ENCODE measurements at regions not wholly inside any gene's neighbourhood (a gene's known extent, or its start where the extent isn't known, plus 50 kb on each side); places are given as distances from the start of the nearest gene placed in this dataset.
"Not testable (repeated sequence)": the region's sequence is repeated elsewhere in the genome, so short reads cannot be mapped to it uniquely, and the experiment has no call there.

DNA sequence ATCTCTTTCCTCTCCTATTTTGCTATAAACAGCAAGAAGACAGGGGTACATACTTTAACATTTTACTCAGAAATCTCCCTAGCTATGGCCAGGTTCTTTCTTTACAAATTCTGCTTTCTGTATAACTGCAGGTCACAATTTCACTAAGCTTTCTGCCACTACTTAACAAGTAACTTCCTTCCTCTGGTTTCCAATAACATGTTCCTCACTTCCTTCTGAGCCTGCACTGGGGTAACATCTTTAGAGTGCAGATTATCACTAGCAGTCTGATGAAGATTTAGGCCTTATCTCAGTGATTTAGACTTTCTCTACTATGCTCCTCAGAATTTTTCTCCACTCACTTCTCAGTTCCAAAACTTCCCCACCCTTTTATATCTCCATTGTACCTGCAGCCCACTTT lies 1930.5 kb upstream of the AGA start:
- Histone ChIP-seq H3K4me2 (ENCODE audit: low read length) (no peak overlapping the region), H3K23ac (ENCODE audit: low read length) (no peak overlapping the region), H2AK5ac (ENCODE audit: low read length) (no peak overlapping the region), H3K36me3 (ENCODE audit: control insufficient read depth in 1 of 2, insufficient read depth in 2 of 2, low read length in 2 of 2) (no peaks in the 10 kb centered on the region), H3K79me2 (ENCODE audit: control insufficient read depth, insufficient read depth, low read length, poor library complexity) (no peaks in the 10 kb centered on the region), H3K27me3 (ENCODE audit: insufficient read depth, low read length) (no peaks in the 10 kb centered on the region), H2BK12ac (ENCODE audit: low read length) (no peak overlapping the region), H3K4me3 (ENCODE audit: low read depth, low read length) (no peak overlapping the region), H3K4ac (ENCODE audit: low read depth, low read length) (no peak overlapping the region), H4K8ac (ENCODE audit: low read depth, low read length) (no peak overlapping the region), H2AFZ (ENCODE audit: insufficient read depth, low read length, poor library complexity) (no peak overlapping the region), H4K12ac (ENCODE audit: low read depth, low read length) (no peak overlapping the region), H3K18ac (ENCODE audit: low read length) (no peak overlapping the region), H3K9ac (ENCODE audit: low read length) (no peak overlapping the region), H4K91ac (ENCODE audit: low read depth, low read length) (no peak overlapping the region), H2BK120ac (ENCODE audit: insufficient read depth, low read length, poor library complexity) (no peak overlapping the region), H2BK5ac (ENCODE audit: low read depth, low read length, poor library complexity) (no peak overlapping the region), H3K27ac (ENCODE audit: low read depth, low read length) (no peak overlapping the region), H3K14ac (ENCODE audit: low read length) (no peak overlapping the region), H3K4me1 (ENCODE audit: control insufficient read depth in 1 of 2, insufficient read depth in 2 of 2, low read length in 2 of 2) (peaks cover 2 to 3% of the 10 kb centered on the region in 2 experiments), H3K79me1 (ENCODE audit: low read length) (no peaks in the 10 kb centered on the region), H3K9me3 (ENCODE audit: insufficient read depth, low read depth, low read length) (no peaks in the 10 kb centered on the region)
- DNase-seq: no peak

DNA sequence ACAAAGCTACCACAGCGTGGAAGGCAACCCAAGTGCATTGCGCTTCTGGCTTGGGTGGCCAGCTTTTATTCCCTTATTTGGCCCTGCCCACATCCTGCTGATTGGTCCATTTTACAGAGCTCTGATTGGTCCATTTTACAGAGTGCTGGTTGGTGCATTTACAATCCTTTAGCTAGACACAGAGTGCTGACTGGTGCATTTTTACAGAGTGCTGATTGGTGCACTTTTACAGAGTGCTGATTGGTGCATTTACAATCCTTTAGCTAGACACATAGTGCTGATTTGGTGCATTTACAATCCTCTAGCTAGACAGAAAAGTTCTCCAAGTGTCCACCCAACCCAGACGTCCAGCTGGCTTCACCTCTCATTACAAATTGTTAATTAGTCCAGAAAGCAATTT lies 1936.6 kb upstream of the AGA start:
- H2BK5ac ChIP-seq (ENCODE audit: low read depth, low read length, poor library complexity); H3K9me3 ChIP-seq (ENCODE audit: insufficient read depth, low read depth, low read length); H4K8ac ChIP-seq (ENCODE audit: low read depth, low read length); H3K4ac ChIP-seq (ENCODE audit: low read depth, low read length); H3K27ac ChIP-seq (ENCODE audit: low read depth, low read length); H2AFZ ChIP-seq (ENCODE audit: insufficient read depth, low read length, poor library complexity); H2BK120ac ChIP-seq (ENCODE audit: insufficient read depth, low read length, poor library complexity); H3K4me1 ChIP-seq (ENCODE audit: control insufficient read depth in 1 of 2, insufficient read depth in 2 of 2, low read length in 2 of 2); H3K79me2 ChIP-seq (ENCODE audit: control insufficient read depth, insufficient read depth, low read length, poor library complexity); H3K4me3 ChIP-seq (ENCODE audit: low read depth, low read length); H3K27me3 ChIP-seq (ENCODE audit: insufficient read depth, low read length); H2AK5ac ChIP-seq (ENCODE audit: low read length); DNase-seq; H4K91ac ChIP-seq (ENCODE audit: low read depth, low read length); H3K9ac ChIP-seq (ENCODE audit: low read length); H2BK12ac ChIP-seq (ENCODE audit: low read length); H3K79me1 ChIP-seq (ENCODE audit: low read length); H3K36me3 ChIP-seq (ENCODE audit: control insufficient read depth in 1 of 2, insufficient read depth in 2 of 2, low read length in 2 of 2); H4K12ac ChIP-seq (ENCODE audit: low read depth, low read length); H3K18ac ChIP-seq (ENCODE audit: low read length); H3K14ac ChIP-seq (ENCODE audit: low read length); H3K4me2 ChIP-seq (ENCODE audit: low read length); H3K23ac ChIP-seq (ENCODE audit: low read length): not testable (repeated sequence)
- no CpG with 5 or more reads among the region's 3 CpGs for WGBS (ENCODE audit: extremely low coverage, insufficient coverage, insufficient read length)

DNA sequence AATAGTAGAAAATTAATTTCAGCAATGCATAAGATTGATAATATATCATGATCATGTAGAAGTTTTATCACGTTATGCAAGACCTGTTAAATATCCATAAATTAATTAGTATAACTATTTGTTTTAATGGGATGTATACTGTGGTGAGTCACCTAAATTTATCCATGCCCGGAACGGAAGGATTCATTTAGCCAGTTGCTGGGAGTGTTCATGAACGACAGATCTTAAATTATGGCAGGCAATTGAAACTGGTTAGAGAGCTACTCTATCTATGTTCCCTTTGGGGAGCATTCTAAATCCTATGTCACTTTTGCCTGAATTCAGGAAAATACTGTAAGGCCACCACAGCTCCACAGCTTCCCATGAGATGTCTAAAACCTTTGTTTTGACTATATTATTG lies 1950.5 kb upstream of the AGA start:
- Histone ChIP-seq H3K27ac (ENCODE audit: low read depth, low read length) (no peak overlapping the region), H3K23ac (ENCODE audit: low read length) (no peak overlapping the region), H2AFZ (ENCODE audit: insufficient read depth, low read length, poor library complexity) (no peak overlapping the region), H2BK12ac (ENCODE audit: low read length) (no peak overlapping the region), H4K8ac (ENCODE audit: low read depth, low read length) (no peak overlapping the region), H3K36me3 (ENCODE audit: control insufficient read depth in 1 of 2, insufficient read depth in 2 of 2, low read length in 2 of 2) (no peaks in the 10 kb centered on the region), H2BK120ac (ENCODE audit: insufficient read depth, low read length, poor library complexity) (no peak overlapping the region), H3K9ac (ENCODE audit: low read length) (no peak overlapping the region), H4K12ac (ENCODE audit: low read depth, low read length) (no peak overlapping the region), H3K9me3 (ENCODE audit: insufficient read depth, low read depth, low read length) (no peaks in the 10 kb centered on the region), H4K91ac (ENCODE audit: low read depth, low read length) (no peak overlapping the region), H3K79me2 (ENCODE audit: control insufficient read depth, insufficient read depth, low read length, poor library complexity) (no peaks in the 10 kb centered on the region), H3K14ac (ENCODE audit: low read length) (no peak overlapping the region), H3K27me3 (ENCODE audit: insufficient read depth, low read length) (no peaks in the 10 kb centered on the region), H3K4me3 (ENCODE audit: low read depth, low read length) (no peak overlapping the region), H2BK5ac (ENCODE audit: low read depth, low read length, poor library complexity) (no peak overlapping the region), H3K4ac (ENCODE audit: low read depth, low read length) (no peak overlapping the region), H3K4me2 (ENCODE audit: low read length) (no peak overlapping the region), H2AK5ac (ENCODE audit: low read length) (no peak overlapping the region), H3K4me1 (ENCODE audit: control insufficient read depth in 1 of 2, insufficient read depth in 2 of 2, low read length in 2 of 2) (peaks cover 0 to 5% of the 10 kb centered on the region in 2 experiments), H3K18ac (ENCODE audit: low read length) (no peak overlapping the region), H3K79me1 (ENCODE audit: low read length) (no peaks in the 10 kb centered on the region)
- WGBS (ENCODE audit: extremely low coverage, insufficient coverage, insufficient read length): no CpG with 5 or more reads among the region's 4 CpGs
- no peak for DNase-seq

DNA sequence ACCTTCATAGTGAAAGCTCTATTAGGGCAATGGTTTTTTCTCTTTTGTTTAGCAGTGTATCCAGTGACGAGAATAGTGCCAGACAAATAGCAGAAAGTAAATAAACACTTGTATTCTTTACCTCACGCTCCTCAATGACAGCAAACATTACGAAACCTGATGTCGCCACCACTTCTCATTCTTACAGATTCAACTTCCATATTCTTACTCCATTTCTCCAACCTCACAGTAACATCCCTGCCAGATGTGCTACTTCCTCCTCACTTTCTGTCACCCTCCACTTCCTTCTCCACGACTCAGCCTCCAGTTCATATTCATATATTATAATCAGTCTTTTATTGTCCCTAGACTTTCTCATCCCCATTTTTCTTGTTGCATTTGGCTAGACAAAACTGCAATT lies 1956.2 kb upstream of the AGA start:
- no CpG with 5 or more reads among the region's 5 CpGs for WGBS (ENCODE audit: extremely low coverage, insufficient coverage, insufficient read length)
- Histone ChIP-seq H3K27me3 (ENCODE audit: insufficient read depth, low read length) (no peaks in the 10 kb centered on the region), H2AFZ (ENCODE audit: insufficient read depth, low read length, poor library complexity) (no peak overlapping the region), H4K8ac (ENCODE audit: low read depth, low read length) (no peak overlapping the region), H2BK12ac (ENCODE audit: low read length) (no peak overlapping the region), H3K4me3 (ENCODE audit: low read depth, low read length) (no peak overlapping the region), H3K27ac (ENCODE audit: low read depth, low read length) (no peak overlapping the region), H3K23ac (ENCODE audit: low read length) (no peak overlapping the region), H2AK5ac (ENCODE audit: low read length) (no peak overlapping the region), H3K79me2 (ENCODE audit: control insufficient read depth, insufficient read depth, low read length, poor library complexity) (no peaks in the 10 kb centered on the region), H2BK5ac (ENCODE audit: low read depth, low read length, poor library complexity) (no peak overlapping the region), H3K4me2 (ENCODE audit: low read length) (no peak overlapping the region), H3K4ac (ENCODE audit: low read depth, low read length) (no peak overlapping the region), H4K12ac (ENCODE audit: low read depth, low read length) (no peak overlapping the region), H4K91ac (ENCODE audit: low read depth, low read length) (no peak overlapping the region), H3K4me1 (ENCODE audit: control insufficient read depth in 1 of 2, insufficient read depth in 2 of 2, low read length in 2 of 2) (peaks cover 0 to 1% of the 10 kb centered on the region in 2 experiments), H2BK120ac (ENCODE audit: insufficient read depth, low read length, poor library complexity) (no peak overlapping the region), H3K14ac (ENCODE audit: low read length) (no peak overlapping the region), H3K9me3 (ENCODE audit: insufficient read depth, low read depth, low read length) (no peaks in the 10 kb centered on the region), H3K79me1 (ENCODE audit: low read length) (no peaks in the 10 kb centered on the region), H3K36me3 (ENCODE audit: control insufficient read depth in 1 of 2, insufficient read depth in 2 of 2, low read length in 2 of 2) (no peaks in the 10 kb centered on the region), H3K18ac (ENCODE audit: low read length) (no peak overlapping the region), H3K9ac (ENCODE audit: low read length) (no peak overlapping the region)
- DNase-seq: no peak
